HCT116 (cell line): ENCODE measurements at regions not wholly inside any gene's neighbourhood (a gene's known extent, or its start where the extent isn't known, plus 50 kb on each side); places are given as distances from the start of the nearest gene placed in this dataset.

Experiments used
- ATAC-seq: fragments of 200-7000 bp; cut with Tn5 transposase; 2 replicates; pipeline ENCODE4 v1.9.1; 2020; ENCODE audit warnings: mild to moderate bottlenecking, moderate library complexity
- BruUV-seq: library from RNA; stranded (reverse); fragments of 400-500 nt; replicated peaks from 2 replicates; lab custom pipeline; 2021; lab: Mats Ljungman, UMichigan
- CTCF ChIA-PET: fragments of 300-600 bp; sonication (Branson Sonifier 250); formaldehyde crosslinking; loops from one replicate; lab custom pipeline; 2021; ENCODE audit warnings: antibody characterized with exemption; lab: Charles Lee
- POLR2A ChIA-PET: fragments of 300-600, 350-600 bp; sonication (Branson Sonifier 250); formaldehyde crosslinking; loops from one replicate; lab custom pipeline; 2021; ENCODE audit warnings: antibody characterized with exemption; lab: Charles Lee
- RAD21 ChIA-PET, 2 experiments: fragments of 300-600 bp; sonication (Branson Sonifier 250); formaldehyde crosslinking; loops; one replicate each; lab custom pipeline; 2023; ENCODE audit warnings: low total read pairs in 2 of 2; ENCODE audit not compliant: uncharacterized antibody in 2 of 2, unreplicated experiment in 2 of 2, low non-redundant PET in 1 of 2; lab: Charles Lee
- DNase-seq: peaks from one replicate; pipeline ENCODE4 v3.0.0-alpha.2; 2010; ENCODE audit warnings: low read depth, low spot score
- H2AFZ ChIP-seq: fragments of 200-600 bp; shearing (Covaris generic), sonication (generic); 2 replicates; pipeline ENCODE4 v1.6.1; 2017; ENCODE audit warnings: low read depth, mixed run types, mixed read lengths, antibody characterized with exemption, low read length; ENCODE audit not compliant: poor library complexity, severe bottlenecking
- H3K27ac ChIP-seq: 2 replicates; pipeline ENCODE4 v1.5.1; 2012; ENCODE audit warnings: low read depth, low read length
- H3K27me3 ChIP-seq: fragments of 200-600 bp; sonication (generic); 2 replicates; pipeline ENCODE4 v1.6.1; 2016; ENCODE audit warnings: mixed run types, low read length, mixed read lengths; ENCODE audit not compliant: insufficient read depth
- H3K36me3 ChIP-seq, 2 experiments: fragments of 200-500 bp in 1 of 2; fragments of 200-600 bp in 1 of 2; sonication (Bioruptor generic) in 1 of 2; sonication (generic) in 1 of 2; 2 replicates each; pipeline versions ENCODE4 v1.5.1 to v1.6.1; 2014 to 2016; ENCODE audit warnings: low read length in 2 of 2, inconsistent platforms in 1 of 2, mixed read lengths in 1 of 2, mixed run types in 1 of 2; ENCODE audit not compliant: insufficient read depth in 2 of 2, control insufficient read depth in 1 of 2
- H3K4me1 ChIP-seq, 2 experiments: fragments of 200-600 bp in 1 of 2; sonication (generic) in 1 of 2; 2 replicates each; pipeline versions ENCODE4 v1.5.1 to v1.6.1; 2012 to 2017; ENCODE audit warnings: low read length in 2 of 2, inconsistent platforms in 1 of 2, mild to moderate bottlenecking in 1 of 2, mixed read lengths in 1 of 2, mixed run types in 1 of 2, moderate library complexity in 1 of 2; ENCODE audit not compliant: insufficient read depth in 2 of 2, control insufficient read depth in 1 of 2
- H3K4me2 ChIP-seq: fragments of 200-600 bp; sonication (generic); 2 replicates; pipeline ENCODE4 v1.6.1; 2017; ENCODE audit warnings: mixed run types, low read length, mixed read lengths
- H3K4me3 ChIP-seq, 2 experiments: fragments of 200-600 bp in 1 of 2; sonication (generic) in 1 of 2; replicated peaks in 1 of 2; 2 replicates each; pipeline ENCODE4 v1.5.1; 2011 to 2016; ENCODE audit warnings: low read length in 2 of 2, control low read depth in 1 of 2, low read depth in 1 of 2, mild to moderate bottlenecking in 1 of 2, mixed read lengths in 1 of 2, mixed run types in 1 of 2
- H3K79me2 ChIP-seq: fragments of 200-600 bp; sonication (generic); 2 replicates; pipeline ENCODE4 v1.6.1; 2017; ENCODE audit warnings: mild to moderate bottlenecking, mixed run types, low read length, moderate library complexity, mixed read lengths; ENCODE audit not compliant: insufficient read depth
- H3K9ac ChIP-seq: fragments of 200-600 bp; sonication (generic); 2 replicates; pipeline ENCODE4 v1.6.1; 2016; ENCODE audit warnings: low read length, mixed read lengths
- H3K9me2 ChIP-seq: fragments of 200-600 bp; sonication (generic), shearing (Covaris generic); 2 replicates; pipeline ENCODE4 v1.6.1; 2017; ENCODE audit warnings: mixed run types, mild to moderate bottlenecking, moderate library complexity; ENCODE audit not compliant: insufficient read depth
- H3K9me3 ChIP-seq, 2 experiments: fragments of 200-500 bp in 1 of 2; fragments of 200-600 bp in 1 of 2; sonication (Bioruptor generic) in 1 of 2; sonication (generic) in 1 of 2; 2 replicates each; pipeline ENCODE4 v1.6.1; 2014 to 2017; ENCODE audit warnings: low read length in 2 of 2, mixed read lengths in 2 of 2, inconsistent platforms in 1 of 2, low read depth in 1 of 2, mild to moderate bottlenecking in 1 of 2, mixed run types in 1 of 2, moderate library complexity in 1 of 2; ENCODE audit not compliant: control insufficient read depth in 1 of 2, insufficient read depth in 1 of 2
- H4K20me1 ChIP-seq: fragments of 200-600 bp; sonication (generic), shearing (Covaris generic); 2 replicates; pipeline ENCODE4 v1.6.1; 2017; ENCODE audit warnings: mixed run types, mild to moderate bottlenecking, moderate library complexity; ENCODE audit not compliant: insufficient read depth
- ELF1 ChIP-seq: IDR thresholded peaks from 2 replicates; pipeline ENCODE4 v1.6.1; 2012; ENCODE audit warnings: low read depth, borderline replicate concordance
- POLR2A ChIP-seq: IDR thresholded peaks from 2 replicates; pipeline ENCODE4 v1.7.0; 2011; ENCODE audit warnings: borderline replicate concordance; ENCODE audit not compliant: insufficient read depth, insufficient read length; ENCODE audit errors: extremely low read depth
- POLR2AphosphoS5 ChIP-seq: IDR thresholded peaks from 2 replicates; pipeline ENCODE4 v1.6.1; 2011; ENCODE audit warnings: mild to moderate bottlenecking, low read depth, low read length, moderate library complexity
- RAD21 ChIP-seq: IDR thresholded peaks from 2 replicates; pipeline ENCODE4 v1.6.1; 2012; ENCODE audit warnings: low read depth, mild to moderate bottlenecking
- SP1 ChIP-seq: IDR thresholded peaks from 2 replicates; pipeline ENCODE4 v1.6.1; 2012; ENCODE audit warnings: low read depth
- SRF ChIP-seq: IDR thresholded peaks from 2 replicates; pipeline ENCODE4 v1.6.1; 2012; ENCODE audit warnings: low read depth
- YY1 ChIP-seq: IDR thresholded peaks from 2 replicates; pipeline ENCODE4 v1.6.1; 2011; ENCODE audit warnings: low read length, low read depth, moderate library complexity, mild to moderate bottlenecking; ENCODE audit not compliant: insufficient replicate concordance; ENCODE audit errors: extremely low read depth
- ZFX ChIP-seq: fragments of 450-650 bp; IDR thresholded peaks from 2 replicates; pipeline ENCODE4 v1.6.1; 2017
- intact Hi-C: fragments of 100-400 bp; cut with micrococcal nuclease; formaldehyde crosslinking; loops from 2 replicates; pipeline ENCODE4 v1.10.0; 2022

DNA sequence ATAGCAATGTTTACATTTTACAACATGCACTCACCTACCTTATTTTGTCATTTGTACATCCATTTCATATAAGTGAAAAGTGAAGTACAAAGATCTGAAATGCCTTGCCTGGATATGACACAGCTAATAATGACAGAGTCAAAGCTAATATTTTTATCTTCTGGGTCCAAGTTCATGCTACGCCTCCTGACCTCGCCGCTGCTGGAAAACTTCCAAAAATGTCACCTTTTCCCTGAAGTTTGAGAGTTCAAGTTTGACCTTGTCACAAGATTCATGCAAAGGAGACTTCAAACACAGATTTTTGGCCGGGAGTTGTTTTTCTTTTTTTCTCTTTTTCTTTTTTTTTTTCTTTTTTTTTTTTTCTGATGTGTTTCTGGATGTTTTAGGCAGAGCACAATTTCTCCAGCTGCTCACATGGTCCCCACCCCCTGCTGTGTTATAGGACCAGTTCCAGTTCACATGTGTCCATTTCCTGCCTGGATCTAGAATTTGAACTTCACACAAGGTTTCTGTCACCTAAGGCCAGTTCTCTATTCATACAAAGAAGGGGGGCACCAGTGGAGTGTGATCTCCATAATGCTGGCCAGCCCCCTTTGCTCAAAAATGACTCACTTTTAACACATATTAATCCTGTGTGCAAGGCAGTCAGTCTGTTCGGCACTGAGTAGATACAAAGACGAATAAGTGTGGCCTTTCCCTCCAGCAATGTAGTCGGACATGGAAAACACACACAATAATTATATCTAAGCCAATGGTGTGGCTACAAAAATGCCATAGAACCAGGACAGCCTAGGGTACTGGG, 546.8 kb downstream of the BUD13 start:
- CTCF ChIA-PET: interaction anchor here (0.6 kb wide), 1 partner anchor 33 kb away, joined by 3 read pairs; no protein-coding TSS in a partner anchor
- TF ChIP-seq SP1: no peak

DNA sequence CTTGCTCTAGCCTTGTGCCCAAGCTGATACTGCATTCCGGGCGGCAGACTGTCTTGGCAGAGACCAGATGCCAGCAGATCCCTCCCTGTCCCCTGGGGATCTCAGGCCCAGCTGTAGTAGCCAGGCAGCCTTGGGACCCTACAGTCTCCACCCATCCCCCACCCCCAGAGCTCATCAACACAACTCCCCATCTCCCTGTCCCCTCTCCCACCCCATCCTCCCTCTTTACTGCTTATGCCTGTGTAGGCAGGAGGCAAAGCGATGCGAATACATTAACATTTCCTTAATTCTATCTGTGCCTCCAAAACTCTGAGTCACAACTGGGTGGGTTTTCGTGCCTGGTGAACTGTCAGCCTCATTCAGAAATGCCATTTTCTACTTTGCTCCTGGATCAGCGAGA, 547.6 kb downstream of the BUD13 start:
- H3K9me3 ChIP-seq: no peaks in the 10 kb centered on the region
- POLR2A ChIA-PET: no interaction called here
- no peaks in the 10 kb centered on the region for H3K79me2 ChIP-seq
- no peaks in the 10 kb centered on the region for H3K9me2 ChIP-seq
- no peak for ATAC-seq
- DNase-seq: no peak
- TF ChIP-seq POLR2A (no peak), ELF1 (no peak), RAD21 (no peak), POLR2AphosphoS5 (no peak), ZFX (no peak), SRF (no peak), YY1 (no peak)
- TF ChIP-seq, all 23 proteins: peak for 0
- Histone ChIP-seq H3K27me3 (peaks cover 15% of the 10 kb centered on the region), H3K4me2 (no peak overlapping the region), H2AFZ (no peak overlapping the region), H4K20me1 (no peaks in the 10 kb centered on the region), H3K36me3 (no peaks in the 10 kb centered on the region), H3K4me3 (no peak overlapping the region), H3K4me1 (no peaks in the 10 kb centered on the region), H3K27ac (no peak overlapping the region), H3K9ac (no peak overlapping the region)
- ChIA-PET CTCF (interaction anchor here (0.6 kb wide), 1 partner anchor 33 kb away, joined by 3 read pairs; no protein-coding TSS in a partner anchor), RAD21 (no interaction called here)
- intact Hi-C loops: no loop called here
- no TSS peak for BruUV-seq

More for the DNA sequence above, 546.8 kb downstream of the BUD13 start:
- POLR2A ChIA-PET: no interaction called here
- peaks cover 15% of the 10 kb centered on the region for H3K27me3 ChIP-seq
- H3K36me3 ChIP-seq: no peaks in the 10 kb centered on the region
- ATAC-seq: no peak
- no peak overlapping the region for H2AFZ ChIP-seq
- no peaks in the 10 kb centered on the region for H3K9me3 ChIP-seq
- intact Hi-C loops: no loop called here
- no peak overlapping the region for H3K4me3 ChIP-seq
- BruUV-seq: no TSS peak
- no peak overlapping the region for H3K9ac ChIP-seq
- no peaks in the 10 kb centered on the region for H3K79me2 ChIP-seq
- H3K4me1 ChIP-seq: no peaks in the 10 kb centered on the region
- DNase-seq: no peak
- H3K27ac ChIP-seq: no peak overlapping the region
- no peaks in the 10 kb centered on the region for H4K20me1 ChIP-seq
- no peak overlapping the region for H3K4me2 ChIP-seq
- H3K9me2 ChIP-seq: no peaks in the 10 kb centered on the region
- RAD21 ChIA-PET: no interaction called here
